ENCODE measurements at regions not wholly inside any gene's neighbourhood (a gene's known extent, or its start where the extent isn't known, plus 50 kb on each side); places are given as distances from the start of the nearest gene placed in this dataset.

DNA sequence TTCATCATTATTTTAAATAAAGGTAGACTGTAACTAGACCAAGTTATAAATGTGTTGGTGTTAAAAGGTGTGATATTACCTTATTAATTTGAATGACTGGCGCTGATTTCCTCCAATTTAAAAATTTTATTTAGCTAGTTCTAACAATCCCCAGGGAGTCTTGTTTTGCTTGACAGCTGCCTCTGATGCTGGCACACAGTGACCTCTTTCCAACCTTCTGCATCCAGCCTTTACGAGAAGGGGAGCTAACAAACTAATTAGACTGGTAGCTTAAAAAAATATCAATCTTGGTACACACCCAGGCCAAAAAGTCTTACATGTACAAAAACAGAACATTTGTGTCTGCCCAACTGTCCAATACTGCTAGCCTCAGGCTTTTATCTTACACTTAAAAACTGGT lies 51.8 kb upstream of the ENPEP start:
- ATAC-seq (ENCODE audit: insufficient read depth, low FRiP score) (no peak), DNase-seq (no peak)
- 76 to 82% methylated on average over 2 of the region's 2 CpGs for WGBS, 2 donors

DNA sequence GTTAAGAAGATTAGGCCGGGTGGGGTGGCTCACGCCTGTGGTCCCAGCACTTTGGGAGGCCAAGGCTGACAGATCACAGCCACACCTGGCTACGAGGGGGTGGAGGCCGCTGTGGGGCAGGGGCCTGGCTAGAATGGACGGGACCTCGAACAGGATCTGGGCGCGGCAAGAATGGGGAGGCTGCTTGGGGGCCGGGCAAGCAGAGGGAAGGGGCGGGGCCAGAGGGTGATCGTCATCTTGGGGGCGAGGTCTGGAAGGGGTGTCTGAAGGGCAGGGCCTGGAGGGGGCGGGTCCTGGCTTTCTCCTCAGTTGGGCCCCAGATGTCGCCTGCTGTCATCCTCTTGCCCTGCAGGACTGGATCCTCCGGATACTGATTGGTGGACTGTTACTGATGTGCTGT lies 57.3 kb upstream of the ENPEP start:
- Histone ChIP-seq H3K9ac (ENCODE audit: insufficient read depth in 1 of 2, low read length in 2 of 2) (no peak overlapping the region), H3K9me3 (ENCODE audit: control insufficient read depth in 4 of 4, insufficient read depth in 3 of 4, low read length in 3 of 4) (no peaks in the 10 kb centered on the region), H3K4me3 (no peak overlapping the region), H3K27ac (ENCODE audit: low read depth in 1 of 2, low read length in 1 of 2) (no peak overlapping the region), H3K36me3 (ENCODE audit: control insufficient read depth in 4 of 4, insufficient read depth in 4 of 4, low read length in 4 of 4) (no peaks in the 10 kb centered on the region), H3K27me3 (ENCODE audit: control insufficient read depth in 3 of 3, insufficient read depth in 3 of 3, low read length in 2 of 3) (no peaks in the 10 kb centered on the region), H3K4me1 (ENCODE audit: control insufficient read depth in 5 of 5, insufficient read depth in 5 of 5, low read length in 5 of 5) (peaks cover 0 to 18% (median 0%) of the 10 kb centered on the region in 5 donors)
- TF ChIP-seq, protein P1, sequence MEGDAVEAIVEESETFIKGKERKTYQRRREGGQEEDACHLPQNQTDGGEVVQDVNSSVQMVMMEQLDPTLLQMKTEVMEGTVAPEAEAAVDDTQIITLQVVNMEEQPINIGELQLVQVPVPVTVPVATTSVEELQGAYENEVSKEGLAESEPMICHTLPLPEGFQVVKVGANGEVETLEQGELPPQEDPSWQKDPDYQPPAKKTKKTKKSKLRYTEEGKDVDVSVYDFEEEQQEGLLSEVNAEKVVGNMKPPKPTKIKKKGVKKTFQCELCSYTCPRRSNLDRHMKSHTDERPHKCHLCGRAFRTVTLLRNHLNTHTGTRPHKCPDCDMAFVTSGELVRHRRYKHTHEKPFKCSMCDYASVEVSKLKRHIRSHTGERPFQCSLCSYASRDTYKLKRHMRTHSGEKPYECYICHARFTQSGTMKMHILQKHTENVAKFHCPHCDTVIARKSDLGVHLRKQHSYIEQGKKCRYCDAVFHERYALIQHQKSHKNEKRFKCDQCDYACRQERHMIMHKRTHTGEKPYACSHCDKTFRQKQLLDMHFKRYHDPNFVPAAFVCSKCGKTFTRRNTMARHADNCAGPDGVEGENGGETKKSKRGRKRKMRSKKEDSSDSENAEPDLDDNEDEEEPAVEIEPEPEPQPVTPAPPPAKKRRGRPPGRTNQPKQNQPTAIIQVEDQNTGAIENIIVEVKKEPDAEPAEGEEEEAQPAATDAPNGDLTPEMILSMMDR (IDR thresholded peaks at IDR 0.05; ENCODE audit: control extremely low read depth, extremely low read depth): no peak
- no peak for ATAC-seq (ENCODE audit: insufficient read depth, low FRiP score)
- WGBS, 2 donors: 89 to 94% methylated on average over 15 of the region's 15 CpGs
- DNase-seq: no peak

More for the DNA sequence above, 51.8 kb upstream of the ENPEP start:
- Histone ChIP-seq H3K4me3 (no peak overlapping the region), H3K27ac (ENCODE audit: low read depth in 1 of 2, low read length in 1 of 2) (no peak overlapping the region), H3K9ac (ENCODE audit: insufficient read depth in 1 of 2, low read length in 2 of 2) (no peak overlapping the region), H3K9me3 (ENCODE audit: control insufficient read depth in 4 of 4, insufficient read depth in 3 of 4, low read length in 3 of 4) (no peaks in the 10 kb centered on the region), H3K4me1 (ENCODE audit: control insufficient read depth in 5 of 5, insufficient read depth in 5 of 5, low read length in 5 of 5) (no peaks in the 10 kb centered on the region), H3K27me3 (ENCODE audit: control insufficient read depth in 3 of 3, insufficient read depth in 3 of 3, low read length in 2 of 3) (no peaks in the 10 kb centered on the region), H3K36me3 (ENCODE audit: control insufficient read depth in 4 of 4, insufficient read depth in 4 of 4, low read length in 4 of 4) (no peaks in the 10 kb centered on the region)
- TF ChIP-seq, protein P1 (IDR thresholded peaks at IDR 0.05; ENCODE audit: control extremely low read depth, extremely low read depth): no peak

DNA sequence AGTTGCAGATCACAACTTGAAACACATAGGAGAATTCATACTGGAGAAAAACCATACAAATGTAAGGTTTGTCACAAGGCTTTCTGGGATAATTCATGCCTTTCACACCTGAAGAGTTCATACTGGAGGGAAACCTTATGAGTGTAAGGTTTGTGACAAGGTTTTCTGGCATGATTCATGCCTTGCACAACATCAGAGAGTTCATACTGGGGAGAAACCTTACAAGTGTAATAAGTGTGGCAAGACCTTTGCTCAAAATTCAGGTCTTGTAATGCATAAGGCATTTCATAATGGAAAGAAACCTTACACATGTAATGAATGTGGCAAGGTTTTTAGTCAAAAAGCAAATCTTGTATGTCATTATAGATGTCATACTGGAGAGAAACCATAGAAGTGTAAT lies 58.8 kb upstream of the ENPEP start:
- Histone ChIP-seq H3K27ac (ENCODE audit: low read depth in 1 of 2, low read length in 1 of 2) (no peak overlapping the region), H3K4me3 (no peak overlapping the region), H3K36me3 (ENCODE audit: control insufficient read depth in 4 of 4, insufficient read depth in 4 of 4, low read length in 4 of 4) (no peaks in the 10 kb centered on the region), H3K27me3 (ENCODE audit: control insufficient read depth in 3 of 3, insufficient read depth in 3 of 3, low read length in 2 of 3) (no peaks in the 10 kb centered on the region), H3K4me1 (ENCODE audit: control insufficient read depth in 5 of 5, insufficient read depth in 5 of 5, low read length in 5 of 5) (peaks cover 0 to 32% (median 0%) of the 10 kb centered on the region in 5 donors), H3K9me3 (ENCODE audit: control insufficient read depth in 4 of 4, insufficient read depth in 3 of 4, low read length in 3 of 4) (no peaks in the 10 kb centered on the region), H3K9ac (ENCODE audit: insufficient read depth in 1 of 2, low read length in 2 of 2) (no peak overlapping the region)
- DNase-seq (no peak), ATAC-seq (ENCODE audit: insufficient read depth, low FRiP score) (no peak)
- TF ChIP-seq, protein P1 (IDR thresholded peaks at IDR 0.05; ENCODE audit: control extremely low read depth, extremely low read depth): no peak

DNA sequence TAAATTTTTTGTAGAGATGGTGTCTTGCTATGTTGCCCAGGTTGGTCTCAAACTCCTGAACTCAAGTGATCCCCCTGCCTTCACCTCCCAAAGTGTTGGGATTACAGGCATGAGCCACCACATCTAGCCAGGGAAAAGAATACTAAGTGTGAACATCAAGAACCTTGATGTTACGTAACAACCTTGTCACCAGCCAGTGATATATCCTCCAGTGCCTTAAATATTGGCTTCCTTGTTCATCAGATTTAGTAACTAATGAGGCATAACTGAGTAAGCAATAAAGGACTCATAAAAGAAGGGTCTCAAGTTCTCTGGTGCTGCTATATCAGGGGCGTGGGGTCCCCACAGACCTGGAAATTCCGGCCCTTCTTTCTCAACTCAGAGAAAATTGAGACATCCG lies 60.5 kb upstream of the ENPEP start:
- Histone ChIP-seq H3K36me3 (ENCODE audit: control insufficient read depth in 4 of 4, insufficient read depth in 4 of 4, low read length in 4 of 4) (no peaks in the 10 kb centered on the region), H3K9me3 (ENCODE audit: control insufficient read depth in 4 of 4, insufficient read depth in 3 of 4, low read length in 3 of 4) (no peaks in the 10 kb centered on the region), H3K4me1 (ENCODE audit: control insufficient read depth in 5 of 5, insufficient read depth in 5 of 5, low read length in 5 of 5) (peaks cover 0 to 41% (median 0%) of the 10 kb centered on the region in 5 donors), H3K27ac (ENCODE audit: low read depth in 1 of 2, low read length in 1 of 2) (no peak overlapping the region), H3K27me3 (ENCODE audit: control insufficient read depth in 3 of 3, insufficient read depth in 3 of 3, low read length in 2 of 3) (no peaks in the 10 kb centered on the region), H3K9ac (ENCODE audit: insufficient read depth in 1 of 2, low read length in 2 of 2) (no peak overlapping the region), H3K4me3 (no peak overlapping the region)
- 92 to 93% methylated on average over 4 of the region's 4 CpGs for WGBS, 2 donors
- TF ChIP-seq, protein P1 (IDR thresholded peaks at IDR 0.05; ENCODE audit: control extremely low read depth, extremely low read depth): no peak
- ATAC-seq (ENCODE audit: insufficient read depth, low FRiP score): no peak
- DNase-seq: no peak

Data from lung (tissue), 11 donors.